Mammary epithelial cell (primary cell): ENCODE measurements at regions not wholly inside any gene's neighbourhood (a gene's known extent, or its start where the extent isn't known, plus 50 kb on each side); places are given as distances from the start of the nearest gene placed in this dataset.

ENCODE experiments used
- EZH2 ChIP-seq: IDR thresholded peaks from 2 replicates; pipeline ENCODE4 v1.6.1; 2012; ENCODE audit warnings: low read length, inconsistent platforms, borderline replicate concordance
- TF ChIP-seq, protein P1 (sequence below), 2 donors: IDR thresholded peaks in 1 of 2; conservative IDR thresholded peaks in 1 of 2; 2 replicates each; pipeline ENCODE4 v1.5.1; 2011 to 2012; ENCODE audit warnings: inconsistent platforms in 2 of 2, low read length in 2 of 2, mild to moderate bottlenecking in 2 of 2, control low read depth in 1 of 2, low read depth in 1 of 2; ENCODE audit not compliant: insufficient read depth in 1 of 2; ENCODE audit errors: extremely low read depth in 1 of 2

DNA sequence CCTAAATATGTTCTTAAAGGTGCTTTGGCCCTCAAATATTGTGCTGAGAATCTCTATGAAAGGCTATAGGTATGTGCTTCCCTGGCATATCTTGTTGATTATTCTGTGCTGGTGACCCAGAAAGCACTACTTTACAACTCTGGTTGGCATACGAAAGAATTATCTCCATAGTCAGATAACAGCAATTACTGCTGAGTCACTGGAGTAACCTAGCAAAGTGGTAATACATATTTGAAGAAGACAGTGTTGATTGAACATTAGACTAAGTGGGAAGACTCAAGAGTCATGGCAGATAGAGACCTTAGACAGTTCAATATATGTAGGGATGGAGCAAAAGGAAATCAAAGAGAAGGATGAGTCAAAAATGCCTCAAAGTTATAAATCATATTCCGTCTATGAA lies 1978.5 kb upstream of the LRRTM1 start:
- TF ChIP-seq, protein P1, sequence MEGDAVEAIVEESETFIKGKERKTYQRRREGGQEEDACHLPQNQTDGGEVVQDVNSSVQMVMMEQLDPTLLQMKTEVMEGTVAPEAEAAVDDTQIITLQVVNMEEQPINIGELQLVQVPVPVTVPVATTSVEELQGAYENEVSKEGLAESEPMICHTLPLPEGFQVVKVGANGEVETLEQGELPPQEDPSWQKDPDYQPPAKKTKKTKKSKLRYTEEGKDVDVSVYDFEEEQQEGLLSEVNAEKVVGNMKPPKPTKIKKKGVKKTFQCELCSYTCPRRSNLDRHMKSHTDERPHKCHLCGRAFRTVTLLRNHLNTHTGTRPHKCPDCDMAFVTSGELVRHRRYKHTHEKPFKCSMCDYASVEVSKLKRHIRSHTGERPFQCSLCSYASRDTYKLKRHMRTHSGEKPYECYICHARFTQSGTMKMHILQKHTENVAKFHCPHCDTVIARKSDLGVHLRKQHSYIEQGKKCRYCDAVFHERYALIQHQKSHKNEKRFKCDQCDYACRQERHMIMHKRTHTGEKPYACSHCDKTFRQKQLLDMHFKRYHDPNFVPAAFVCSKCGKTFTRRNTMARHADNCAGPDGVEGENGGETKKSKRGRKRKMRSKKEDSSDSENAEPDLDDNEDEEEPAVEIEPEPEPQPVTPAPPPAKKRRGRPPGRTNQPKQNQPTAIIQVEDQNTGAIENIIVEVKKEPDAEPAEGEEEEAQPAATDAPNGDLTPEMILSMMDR (conservative IDR thresholded peaks at IDR 0.05 in 1 of 2, IDR thresholded peaks at IDR 0.05 in 1 of 2; ENCODE audit: extremely low read depth in 1 of 2, insufficient read depth in 1 of 2, low read depth in 1 of 2, low read length in 2 of 2), result no peak
- no peak for TF ChIP-seq EZH2
